Loucy (cell line): ENCODE measurements at regions not wholly inside any gene's neighbourhood (a gene's known extent, or its start where the extent isn't known, plus 50 kb on each side); places are given as distances from the start of the nearest gene placed in this dataset.

ENCODE experiments used
- CTCF ChIP-seq: fragments of 200-600 bp; sonication (generic); conservative IDR thresholded peaks from 2 replicates; pipeline ENCODE4 v1.5.1; 2014; ENCODE audit warnings: mild to moderate bottlenecking, antibody characterized with exemption, low read length
- EZH2phosphoT487 ChIP-seq: fragments of 200-600 bp; IDR thresholded peaks from 2 replicates; pipeline ENCODE4 v1.6.1; 2018; ENCODE audit warnings: antibody characterized with exemption, mild to moderate bottlenecking, moderate library complexity, borderline replicate concordance

GRCh38 chrX:144809025-144809424, 438.3 kb upstream of the SPANXN1 start:
- TF ChIP-seq CTCF: no peak
- no peak for TF ChIP-seq EZH2phosphoT487
